ENCODE measurements at regions not wholly inside any gene's neighbourhood (a gene's known extent, or its start where the extent isn't known, plus 50 kb on each side); places are given as distances from the start of the nearest gene placed in this dataset.

- DNase-seq: no peak
These were observed 415.9 kb downstream of the BCL11B start for GRCh38 chr14:98855926-98856715.

GRCh38 chr14:98858158-98858557 is 413.8 kb downstream of the BCL11B start:
- DNase-seq: no peak

GRCh38 chr14:98858561-98858960 is 413.4 kb downstream of the BCL11B start:
- no peak for DNase-seq

- no peak for DNase-seq
These were observed 412.7 kb downstream of the BCL11B start for GRCh38 chr14:98859301-98859700.

GRCh38 chr14:98864211-98864610 is 407.8 kb downstream of the BCL11B start:
- no peak for DNase-seq

- no peak for DNase-seq
These were observed 404.9 kb downstream of the BCL11B start for GRCh38 chr14:98867146-98867545.

- DNase-seq: no peak
These were observed 404.3 kb downstream of the BCL11B start for GRCh38 chr14:98867726-98868125.

GRCh38 chr14:98868866-98869265 is 403.1 kb downstream of the BCL11B start:
- DNase-seq: no peak

- DNase-seq: no peak
These were observed 400.2 kb downstream of the BCL11B start for GRCh38 chr14:98871796-98872195.

GRCh38 chr14:98877065-98877464 is 394.9 kb downstream of the BCL11B start:
- no peak for DNase-seq

GRCh38 chr14:98878282-98878681 is 393.7 kb downstream of the BCL11B start:
- no peak for DNase-seq

GRCh38 chr14:98886982-98887381 is 385.0 kb downstream of the BCL11B start:
- DNase-seq: no peak

- no peak for DNase-seq
These were observed 383.7 kb downstream of the BCL11B start for GRCh38 chr14:98888281-98888680.

- no peak for DNase-seq
These were observed 382.8 kb downstream of the BCL11B start for GRCh38 chr14:98888927-98889835.

- no peak for DNase-seq
These were observed 382.2 kb downstream of the BCL11B start for GRCh38 chr14:98889836-98890185.

GRCh38 chr14:98890556-98891340 is 381.2 kb downstream of the BCL11B start:
- no peak for DNase-seq

GRCh38 chr14:98893675-98894074 is 378.3 kb downstream of the BCL11B start:
- no peak for DNase-seq

- no peak for DNase-seq
These were observed 377.4 kb downstream of the BCL11B start for GRCh38 chr14:98894600-98894999.

- no peak for DNase-seq
These were observed 375.5 kb downstream of the BCL11B start for GRCh38 chr14:98896449-98896848.

GRCh38 chr14:98897605-98898309 is 374.2 kb downstream of the BCL11B start:
- no peak for DNase-seq

- no peak for DNase-seq
These were observed 372.6 kb downstream of the BCL11B start for GRCh38 chr14:98899441-98899840.

- DNase-seq: no peak
These were observed 371.8 kb downstream of the BCL11B start for GRCh38 chr14:98900236-98900635.
